IPS DF 6.9 (cell line): ENCODE measurements at regions not wholly inside any gene's neighbourhood (a gene's known extent, or its start where the extent isn't known, plus 50 kb on each side); places are given as distances from the start of the nearest gene placed in this dataset.

Source experiments
- DNase-seq: peaks from one replicate; pipeline ENCODE4 v3.0.0-alpha.2; 2013; ENCODE audit warnings: low read depth, low spot score
- H3K27ac ChIP-seq: one replicate; pipeline ENCODE4 v1.5.1; 2013; ENCODE audit warnings: low read length, control low read depth
- H3K27me3 ChIP-seq: 2 replicates; pipeline ENCODE4 v1.6.1; 2013; ENCODE audit warnings: mild to moderate bottlenecking, low read length; ENCODE audit not compliant: control insufficient read depth, insufficient read depth
- H3K36me3 ChIP-seq: 2 replicates; pipeline ENCODE4 v1.6.1; 2013; ENCODE audit warnings: low read length; ENCODE audit not compliant: control insufficient read depth, insufficient read depth
- H3K4me1 ChIP-seq: 2 replicates; pipeline ENCODE4 v1.6.1; 2013; ENCODE audit warnings: low read length; ENCODE audit not compliant: control insufficient read depth, insufficient read depth
- H3K4me3 ChIP-seq: 2 replicates; pipeline ENCODE4 v1.5.1; 2013; ENCODE audit warnings: mild to moderate bottlenecking, low read length
- H3K9me3 ChIP-seq: 2 replicates; pipeline ENCODE4 v1.6.1; 2013; ENCODE audit warnings: low read length, inconsistent platforms; ENCODE audit not compliant: control insufficient read depth, insufficient read depth
- WGBS: extraction: QIAGEN DNeasy Blood & Tissue Kit; methylation state at CpG from one replicate; pipeline ENCODE4 v1.1.7; 2013; ENCODE audit warnings: mixed read lengths, missing lambda C conversion rate; ENCODE audit not compliant: insufficient read length, insufficient coverage; 5-methylcytosine and 5-hydroxymethylcytosine counted together

- Histone ChIP-seq H3K4me1 (no peaks in the 10 kb centered on the region), H3K27ac (no peak overlapping the region), H3K4me3 (no peak overlapping the region), H3K9me3 (no peaks in the 10 kb centered on the region), H3K36me3 (no peaks in the 10 kb centered on the region), H3K27me3 (no peaks in the 10 kb centered on the region)
- no peak for DNase-seq
- no CpG with 5 or more reads among the region's 4 CpGs for WGBS
Measured at GRCh38 chr3:55330355-55330754, 156.8 kb downstream of the WNT5A start.

- no peak overlapping the region for H3K27ac ChIP-seq
- no peaks in the 10 kb centered on the region for H3K36me3 ChIP-seq
- H3K4me1 ChIP-seq = no peaks in the 10 kb centered on the region
- DNase-seq = no peak
- no peaks in the 10 kb centered on the region for H3K27me3 ChIP-seq
- no peaks in the 10 kb centered on the region for H3K9me3 ChIP-seq
- no peak overlapping the region for H3K4me3 ChIP-seq
- WGBS = no CpG with 5 or more reads among the region's 1 CpG
Measured at GRCh38 chr3:55329849-55330248, 157.3 kb downstream of the WNT5A start.

GRCh38 chr3:55327131-55327920, 159.8 kb downstream of the WNT5A start:
- DNase-seq = no peak
- Histone ChIP-seq H3K4me3 (no peak overlapping the region), H3K36me3 (no peaks in the 10 kb centered on the region), H3K9me3 (no peaks in the 10 kb centered on the region), H3K4me1 (no peaks in the 10 kb centered on the region), H3K27me3 (no peaks in the 10 kb centered on the region), H3K27ac (no peak overlapping the region)
- no CpG with 5 or more reads among the region's 2 CpGs for WGBS

- no peak overlapping the region for H3K4me3 ChIP-seq
- H3K27ac ChIP-seq = no peak overlapping the region
- no peaks in the 10 kb centered on the region for H3K4me1 ChIP-seq
- no peaks in the 10 kb centered on the region for H3K9me3 ChIP-seq
- WGBS = no CpG with 5 or more reads among the region's 7 CpGs
- no peak for DNase-seq
- H3K36me3 ChIP-seq = no peaks in the 10 kb centered on the region
- H3K27me3 ChIP-seq = no peaks in the 10 kb centered on the region
Measured at GRCh38 chr3:55322638-55323037, 164.5 kb downstream of the WNT5A start.

- no CpG with 5 or more reads among the region's 1 CpG for WGBS
- no peaks in the 10 kb centered on the region for H3K27me3 ChIP-seq
Measured at GRCh38 chr3:55320928-55321327, 166.2 kb downstream of the WNT5A start.

GRCh38 chr3:55315396-55315795, 171.7 kb downstream of the WNT5A start:
- no peaks in the 10 kb centered on the region for H3K27me3 ChIP-seq
- H3K9me3 ChIP-seq = no peaks in the 10 kb centered on the region
- no peak overlapping the region for H3K4me3 ChIP-seq
- H3K36me3 ChIP-seq = no peaks in the 10 kb centered on the region
- no peak overlapping the region for H3K27ac ChIP-seq
- no CpG with 5 or more reads among the region's 3 CpGs for WGBS
- DNase-seq = no peak
- no peaks in the 10 kb centered on the region for H3K4me1 ChIP-seq

More at GRCh38 chr3:55320928-55321327, 166.2 kb downstream of the WNT5A start:
- no peaks in the 10 kb centered on the region for H3K36me3 ChIP-seq
- H3K9me3 ChIP-seq = no peaks in the 10 kb centered on the region
- DNase-seq = no peak
- no peak overlapping the region for H3K4me3 ChIP-seq
- H3K4me1 ChIP-seq = no peaks in the 10 kb centered on the region
- no peak overlapping the region for H3K27ac ChIP-seq

- DNase-seq = no peak
- Histone ChIP-seq H3K4me1 (no peaks in the 10 kb centered on the region), H3K4me3 (no peak overlapping the region)
Measured at GRCh38 chr3:55313666-55314065, 173.4 kb downstream of the WNT5A start.

GRCh38 chr3:55309336-55309735, 177.8 kb downstream of the WNT5A start:
- Histone ChIP-seq H3K27ac (no peak overlapping the region), H3K36me3 (no peaks in the 10 kb centered on the region), H3K4me1 (no peaks in the 10 kb centered on the region), H3K27me3 (no peaks in the 10 kb centered on the region), H3K9me3 (no peaks in the 10 kb centered on the region), H3K4me3 (no peak overlapping the region)
- WGBS = no CpG with 5 or more reads among the region's 3 CpGs
- no peak for DNase-seq

More at GRCh38 chr3:55313666-55314065, 173.4 kb downstream of the WNT5A start:
- Histone ChIP-seq H3K27me3 (no peaks in the 10 kb centered on the region), H3K27ac (no peak overlapping the region), H3K9me3 (no peaks in the 10 kb centered on the region), H3K36me3 (no peaks in the 10 kb centered on the region)
- WGBS = no CpG with 5 or more reads among the region's 7 CpGs

GRCh38 chr3:55307622-55308021, 179.5 kb downstream of the WNT5A start:
- Histone ChIP-seq H3K27ac (no peak overlapping the region), H3K4me3 (no peak overlapping the region), H3K27me3 (no peaks in the 10 kb centered on the region), H3K36me3 (no peaks in the 10 kb centered on the region), H3K4me1 (no peaks in the 10 kb centered on the region), H3K9me3 (no peaks in the 10 kb centered on the region)
- DNase-seq = no peak
- WGBS = no CpG with 5 or more reads among the region's 2 CpGs

GRCh38 chr3:55305696-55306485, 181.2 kb downstream of the WNT5A start:
- Histone ChIP-seq H3K4me3 (no peak overlapping the region), H3K4me1 (no peaks in the 10 kb centered on the region), H3K9me3 (no peaks in the 10 kb centered on the region), H3K27me3 (no peaks in the 10 kb centered on the region), H3K36me3 (no peaks in the 10 kb centered on the region), H3K27ac (no peak overlapping the region)
- no CpG with 5 or more reads among the region's 5 CpGs for WGBS
- DNase-seq = no peak
